SJCRH30 (cell line): ENCODE measurements at regions not wholly inside any gene's neighbourhood (a gene's known extent, or its start where the extent isn't known, plus 50 kb on each side); places are given as distances from the start of the nearest gene placed in this dataset.
"Not testable (repeated sequence)": the region's sequence is repeated elsewhere in the genome, so short reads cannot be mapped to it uniquely, and the experiment has no call there.

ENCODE experiments used
- DNase-seq, 2 experiments: peaks; one replicate each; pipeline ENCODE4 v3.0.0-alpha.2; 2015 to 2020
- H3K27ac ChIP-seq: fragments of 250-450 bp; sonication (Bioruptor Pico); 2 replicates; pipeline ENCODE4 v1.5.1; 2020; ENCODE audit warnings: mild to moderate bottlenecking, moderate library complexity
- H3K27me3 ChIP-seq: fragments of 250-450 bp; sonication (Bioruptor Pico); 2 replicates; pipeline ENCODE4 v1.5.1; 2020; ENCODE audit warnings: mild to moderate bottlenecking, moderate library complexity
- H3K36me3 ChIP-seq: fragments of 250-450 bp; sonication (Bioruptor Pico); 2 replicates; pipeline ENCODE4 v1.5.1; 2020; ENCODE audit warnings: mild to moderate bottlenecking, moderate library complexity
- H3K4me1 ChIP-seq: fragments of 250-450 bp; sonication (Bioruptor Pico); 2 replicates; pipeline ENCODE4 v1.5.1; 2020; ENCODE audit warnings: mild to moderate bottlenecking, moderate library complexity
- H3K4me3 ChIP-seq: fragments of 250-450 bp; sonication (Bioruptor Pico); 2 replicates; pipeline ENCODE4 v1.5.1; 2020; ENCODE audit warnings: mild to moderate bottlenecking, moderate library complexity
- H3K9me3 ChIP-seq: fragments of 250-450 bp; sonication (Bioruptor Pico); replicated peaks from 2 replicates; pipeline ENCODE4 v1.5.1; 2020; ENCODE audit warnings: mild to moderate bottlenecking, moderate library complexity

- no peaks in the 10 kb centered on the region for H3K27me3 ChIP-seq
- peaks cover 17% of the 10 kb centered on the region for H3K4me1 ChIP-seq
- peaks cover 5% of the 10 kb centered on the region; the same call in 1 of the 2 replicates for H3K9me3 ChIP-seq
- no peaks in the 10 kb centered on the region for H3K36me3 ChIP-seq
- no peak overlapping the region for H3K4me3 ChIP-seq
- H3K27ac ChIP-seq: no peak overlapping the region
- DNase-seq: no peak
Observed at GRCh38 chr2:188023035-188023434, 268.6 kb upstream of the GULP1 start.

GRCh38 chr2:188024811-188025210, 266.9 kb upstream of the GULP1 start:
- peak overlapping the region; percentile 17; the same call in 1 of the 2 replicates for H3K27ac ChIP-seq
- H3K27me3 ChIP-seq: no peaks in the 10 kb centered on the region
- peaks cover 17% of the 10 kb centered on the region for H3K4me1 ChIP-seq
- DNase-seq: peak; percentile 81 to 93
- peak overlapping the region; percentile 12; the same call in 1 of the 2 replicates for H3K4me3 ChIP-seq
- H3K36me3 ChIP-seq: no peaks in the 10 kb centered on the region
- H3K9me3 ChIP-seq: no peaks in the 10 kb centered on the region; the same call in 1 of the 2 replicates

GRCh38 chr2:188028739-188029138, 262.9 kb upstream of the GULP1 start:
- Histone ChIP-seq H3K4me3 (no peak overlapping the region), H3K4me1 (peaks cover 12% of the 10 kb centered on the region), H3K9me3 (no peaks in the 10 kb centered on the region; the same call in 1 of the 2 replicates), H3K36me3 (no peaks in the 10 kb centered on the region), H3K27ac (no peak overlapping the region), H3K27me3 (no peaks in the 10 kb centered on the region)
- no peak for DNase-seq

- Histone ChIP-seq H3K36me3 (no peaks in the 10 kb centered on the region), H3K9me3 (no peaks in the 10 kb centered on the region), H3K27me3 (no peaks in the 10 kb centered on the region), H3K4me1 (no peaks in the 10 kb centered on the region), H3K27ac (no peak overlapping the region), H3K4me3 (no peak overlapping the region)
- DNase-seq: no peak
Observed at GRCh38 chr2:188032306-188032705, 259.4 kb upstream of the GULP1 start.

GRCh38 chr2:188032786-188033185, 258.9 kb upstream of the GULP1 start:
- H3K36me3 ChIP-seq: no peaks in the 10 kb centered on the region
- H3K4me3 ChIP-seq: no peak overlapping the region
- H3K4me1 ChIP-seq: no peaks in the 10 kb centered on the region
- no peak for DNase-seq
- H3K27me3 ChIP-seq: no peaks in the 10 kb centered on the region
- H3K9me3 ChIP-seq: no peaks in the 10 kb centered on the region; the same call in 1 of the 2 replicates
- H3K27ac ChIP-seq: no peak overlapping the region

- H3K36me3 ChIP-seq, H3K27ac ChIP-seq, H3K27me3 ChIP-seq, H3K9me3 ChIP-seq, H3K4me3 ChIP-seq, DNase-seq, H3K4me1 ChIP-seq: not testable (repeated sequence)
Observed at GRCh38 chr2:188033240-188033639, 258.4 kb upstream of the GULP1 start.

GRCh38 chr2:188034102-188034501, 257.6 kb upstream of the GULP1 start:
- H3K4me1 ChIP-seq, H3K9me3 ChIP-seq, H3K4me3 ChIP-seq, H3K27ac ChIP-seq, H3K36me3 ChIP-seq, H3K27me3 ChIP-seq, DNase-seq: not testable (repeated sequence)

GRCh38 chr2:188035377-188035776, 256.3 kb upstream of the GULP1 start:
- H3K27me3 ChIP-seq, H3K4me1 ChIP-seq, H3K9me3 ChIP-seq, H3K4me3 ChIP-seq, DNase-seq, H3K36me3 ChIP-seq, H3K27ac ChIP-seq: not testable (repeated sequence)

GRCh38 chr2:188036786-188037185, 254.9 kb upstream of the GULP1 start:
- H3K27ac ChIP-seq, H3K4me1 ChIP-seq, H3K36me3 ChIP-seq, H3K27me3 ChIP-seq, DNase-seq, H3K4me3 ChIP-seq, H3K9me3 ChIP-seq: not testable (repeated sequence)

GRCh38 chr2:188039307-188039706, 252.4 kb upstream of the GULP1 start:
- Histone ChIP-seq H3K9me3 (no peaks in the 10 kb centered on the region; the same call in 1 of the 2 replicates), H3K27ac (no peak overlapping the region), H3K4me1 (no peaks in the 10 kb centered on the region), H3K4me3 (no peak overlapping the region), H3K27me3 (no peaks in the 10 kb centered on the region), H3K36me3 (no peaks in the 10 kb centered on the region)
- DNase-seq: no peak

GRCh38 chr2:188042412-188042811, 249.3 kb upstream of the GULP1 start:
- H3K9me3 ChIP-seq: no peaks in the 10 kb centered on the region; the same call in 1 of the 2 replicates
- no peaks in the 10 kb centered on the region for H3K36me3 ChIP-seq
- H3K27me3 ChIP-seq: no peaks in the 10 kb centered on the region
- H3K27ac ChIP-seq: no peak overlapping the region
- DNase-seq: no peak
- no peak overlapping the region for H3K4me3 ChIP-seq
- no peaks in the 10 kb centered on the region for H3K4me1 ChIP-seq

- Histone ChIP-seq H3K4me1 (peaks cover 20% of the 10 kb centered on the region), H3K4me3 (no peak overlapping the region), H3K9me3 (no peaks in the 10 kb centered on the region), H3K27me3 (no peaks in the 10 kb centered on the region), H3K27ac (no peak overlapping the region), H3K36me3 (no peaks in the 10 kb centered on the region)
- no peak for DNase-seq
Observed at GRCh38 chr2:188045016-188045415, 246.7 kb upstream of the GULP1 start.

- Histone ChIP-seq H3K36me3 (no peaks in the 10 kb centered on the region), H3K4me1 (peaks cover 34% of the 10 kb centered on the region), H3K9me3 (no peaks in the 10 kb centered on the region), H3K4me3 (no peak overlapping the region), H3K27me3 (no peaks in the 10 kb centered on the region), H3K27ac (no peak overlapping the region)
- DNase-seq: no peak
Observed at GRCh38 chr2:188046437-188046836, 245.2 kb upstream of the GULP1 start.

GRCh38 chr2:188047735-188048134, 243.9 kb upstream of the GULP1 start:
- Histone ChIP-seq H3K36me3 (no peaks in the 10 kb centered on the region), H3K27me3 (no peaks in the 10 kb centered on the region), H3K27ac (no peak overlapping the region), H3K4me3 (no peak overlapping the region), H3K4me1 (peaks cover 37% of the 10 kb centered on the region), H3K9me3 (no peaks in the 10 kb centered on the region)
- DNase-seq: no peak

GRCh38 chr2:188050726-188051125, 240.9 kb upstream of the GULP1 start:
- DNase-seq: peak in 1 of 2 experiments; percentile 54
- Histone ChIP-seq H3K4me1 (peaks cover 37% of the 10 kb centered on the region), H3K27me3 (no peaks in the 10 kb centered on the region), H3K36me3 (no peaks in the 10 kb centered on the region), H3K27ac (peak overlapping the region; percentile 2; the same call in 1 of the 2 replicates), H3K9me3 (no peaks in the 10 kb centered on the region), H3K4me3 (no peak overlapping the region)

- no peaks in the 10 kb centered on the region for H3K36me3 ChIP-seq
- H3K4me3 ChIP-seq: no peak overlapping the region
- H3K27ac ChIP-seq: no peak overlapping the region; the same call in 1 of the 2 replicates
- H3K27me3 ChIP-seq: no peaks in the 10 kb centered on the region
- no peaks in the 10 kb centered on the region for H3K9me3 ChIP-seq
- peaks cover 37% of the 10 kb centered on the region for H3K4me1 ChIP-seq
- DNase-seq: no peak
Observed at GRCh38 chr2:188051706-188052105, 240.0 kb upstream of the GULP1 start.
